Keratinocyte (primary cell): ENCODE measurements at regions not wholly inside any gene's neighbourhood (a gene's known extent, or its start where the extent isn't known, plus 50 kb on each side); places are given as distances from the start of the nearest gene placed in this dataset.

ENCODE experiments used
- DNase-seq: peaks from one replicate; pipeline ENCODE4 v3.0.0-alpha.2; 2011; ENCODE audit warnings: low read depth, missing footprints, low spot score
- FAIRE-seq: peaks from 2 replicates; lab custom pipeline; 2011; peaks lifted over from hg19 to GRCh38; lab: Jason Lieb, UNC
- H2AFZ ChIP-seq: 2 replicates; pipeline ENCODE4 v1.6.0; 2012; ENCODE audit warnings: low read length, control low read depth, inconsistent platforms; ENCODE audit not compliant: control insufficient read depth
- H3K27ac ChIP-seq: 2 replicates; pipeline ENCODE4 v1.5.1; 2011; ENCODE audit warnings: low read length; ENCODE audit not compliant: control insufficient read depth, insufficient read depth
- H3K27me3 ChIP-seq: 3 replicates; pipeline ENCODE4 v1.6.0; 2011; ENCODE audit warnings: low read length; ENCODE audit not compliant: control insufficient read depth, insufficient read depth; ENCODE audit errors: extremely low read depth
- H3K36me3 ChIP-seq, 2 experiments: 2 replicates in 1 of 2; 3 replicates in 1 of 2; pipeline ENCODE4 v1.5.1; 2011; ENCODE audit warnings: low read length in 2 of 2, mild to moderate bottlenecking in 1 of 2; ENCODE audit not compliant: control insufficient read depth in 2 of 2, insufficient read depth in 2 of 2; ENCODE audit errors: extremely low read depth in 1 of 2
- H3K4me1 ChIP-seq: 3 replicates; pipeline ENCODE4 v1.5.1; 2011; ENCODE audit warnings: low read length; ENCODE audit not compliant: control insufficient read depth, insufficient read depth; ENCODE audit errors: extremely low read depth
- H3K4me2 ChIP-seq: 3 replicates; pipeline ENCODE4 v1.6.0; 2011; ENCODE audit warnings: low read depth, low read length; ENCODE audit not compliant: control insufficient read depth, insufficient read depth; ENCODE audit errors: extremely low read depth
- H3K4me3 ChIP-seq, 3 experiments: fragments of 200-600 bp in 1 of 3; sonication (generic) in 1 of 3; 2 replicates in 2 of 3; 3 replicates in 1 of 3; pipeline ENCODE4 v1.5.1; 2011 to 2016; ENCODE audit warnings: low read length in 3 of 3, mild to moderate bottlenecking in 3 of 3, control low read depth in 2 of 3, inconsistent platforms in 1 of 3, low read depth in 1 of 3, mixed read lengths in 1 of 3, mixed run types in 1 of 3, moderate library complexity in 1 of 3; ENCODE audit not compliant: control insufficient read depth in 2 of 3, insufficient read depth in 2 of 3; ENCODE audit errors: extremely low read depth in 1 of 3
- H3K79me2 ChIP-seq: 2 replicates; pipeline ENCODE4 v1.6.0; 2012; ENCODE audit warnings: low read length; ENCODE audit not compliant: control insufficient read depth, insufficient read depth
- H3K9ac ChIP-seq: 3 replicates; pipeline ENCODE4 v1.6.0; 2011; ENCODE audit warnings: low read length; ENCODE audit not compliant: control insufficient read depth, insufficient read depth; ENCODE audit errors: extremely low read depth
- H3K9me1 ChIP-seq: 3 replicates; pipeline ENCODE4 v1.6.0; 2011; ENCODE audit warnings: low read length; ENCODE audit not compliant: control insufficient read depth, insufficient read depth; ENCODE audit errors: extremely low read depth
- H3K9me3 ChIP-seq: 2 replicates; pipeline ENCODE4 v1.5.1; 2012; ENCODE audit warnings: low read depth, low read length; ENCODE audit not compliant: control insufficient read depth
- H4K20me1 ChIP-seq: 3 replicates; pipeline ENCODE4 v1.6.0; 2011; ENCODE audit warnings: low read length; ENCODE audit not compliant: control insufficient read depth, insufficient read depth; ENCODE audit errors: extremely low read depth
- CTCF ChIP-seq, 3 experiments: IDR thresholded peaks in 1 of 3; conservative IDR thresholded peaks in 1 of 3; optimal IDR thresholded peaks in 1 of 3; 2 replicates in 2 of 3; 3 replicates in 1 of 3; pipeline versions ENCODE3 to v1.5.1; 2011; ENCODE audit warnings: low read length in 3 of 3, mild to moderate bottlenecking in 3 of 3, moderate library complexity in 2 of 3, control low read depth in 1 of 3, inconsistent platforms in 1 of 3; ENCODE audit not compliant: insufficient read depth in 2 of 3; ENCODE audit errors: extremely low read depth in 1 of 3
- EZH2 ChIP-seq: IDR thresholded peaks from one replicate; pipeline ENCODE4 v1.6.1; 2012; ENCODE audit warnings: inconsistent platforms, mild to moderate bottlenecking, low read length, moderate library complexity
- dilution Hi-C: fragments of 300-500 bp; cut with MboI; formaldehyde crosslinking; loops from one replicate; pipeline ENCODE4 v1.7.0; 2020; ENCODE audit warnings: low sequenced_read_pairs; ENCODE audit not compliant: extremely low pct_ligation_motif_present

DNA sequence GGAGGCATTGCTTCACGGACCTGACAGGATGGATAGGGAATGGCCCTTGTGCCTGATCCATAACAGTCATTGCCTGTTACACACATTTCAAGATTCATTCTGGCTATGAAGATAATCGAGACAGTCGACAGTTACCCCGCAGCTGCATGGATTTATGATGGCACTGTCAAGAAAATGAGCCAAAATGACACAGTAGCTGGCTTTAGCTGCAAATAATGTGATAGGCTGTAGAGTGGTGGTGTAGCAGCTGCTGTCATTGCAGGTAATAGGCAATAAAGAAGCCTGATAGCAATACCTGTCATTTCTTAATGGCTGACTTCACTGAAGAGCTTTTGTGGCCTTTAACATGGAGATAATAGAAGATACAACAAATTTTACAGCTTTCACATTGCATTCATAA is 1085.2 kb upstream of the ARRDC3 start:
- H3K79me2 ChIP-seq = no peaks in the 10 kb centered on the region
- H3K27me3 ChIP-seq = no peaks in the 10 kb centered on the region
- H3K4me3 ChIP-seq = no peak overlapping the region
- H3K4me2 ChIP-seq = no peak overlapping the region
- no peaks in the 10 kb centered on the region for H3K36me3 ChIP-seq
- FAIRE-seq (no peak), DNase-seq (no peak)
- no peaks in the 10 kb centered on the region for H3K9me1 ChIP-seq
- H2AFZ ChIP-seq = no peak overlapping the region
- dilution Hi-C loops = no loop called here
- no peak overlapping the region for H3K27ac ChIP-seq
- no peaks in the 10 kb centered on the region for H4K20me1 ChIP-seq
- no peaks in the 10 kb centered on the region for H3K9me3 ChIP-seq
- TF ChIP-seq CTCF (optimal IDR thresholded peaks at IDR 0.05 in 1 of 3, IDR thresholded peaks at IDR 0.05 in 1 of 3, conservative IDR thresholded peaks at IDR 0.05 in 1 of 3; ENCODE audit: extremely low read depth in 1 of 3, insufficient read depth in 2 of 3, low read length in 3 of 3) (no peak), EZH2 (no peak)
- H3K9ac ChIP-seq = no peak overlapping the region
- H3K4me1 ChIP-seq = no peaks in the 10 kb centered on the region

DNA sequence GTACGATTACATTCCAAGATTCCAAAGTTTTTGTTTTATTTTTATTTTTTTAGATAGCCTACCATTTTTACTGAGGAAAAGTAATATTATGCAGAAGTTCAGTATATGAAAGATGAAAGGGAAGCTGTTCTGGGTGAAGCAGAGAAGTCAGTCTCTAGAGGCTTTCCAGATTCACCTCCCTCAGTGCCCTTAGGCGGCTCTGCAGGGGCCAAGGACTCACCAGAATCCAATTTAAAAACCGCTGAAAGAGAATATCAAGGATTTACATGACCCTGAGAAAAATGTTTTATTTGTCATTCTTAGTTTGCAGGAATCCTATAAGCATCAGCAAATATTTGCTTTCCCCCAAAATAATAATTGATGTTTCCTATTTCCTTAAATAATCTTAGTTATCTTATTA is 1084.6 kb upstream of the ARRDC3 start:
- no peaks in the 10 kb centered on the region for H3K9me1 ChIP-seq
- no peak for TF ChIP-seq EZH2
- no peak for TF ChIP-seq CTCF (optimal IDR thresholded peaks at IDR 0.05 in 1 of 3, IDR thresholded peaks at IDR 0.05 in 1 of 3, conservative IDR thresholded peaks at IDR 0.05 in 1 of 3; ENCODE audit: extremely low read depth in 1 of 3, insufficient read depth in 2 of 3, low read length in 3 of 3)
- no peak overlapping the region for H3K4me3 ChIP-seq
- H2AFZ ChIP-seq = no peak overlapping the region
- H4K20me1 ChIP-seq = no peaks in the 10 kb centered on the region
- no peaks in the 10 kb centered on the region for H3K9me3 ChIP-seq
- H3K9ac ChIP-seq = no peak overlapping the region
- no peak for FAIRE-seq
- no peaks in the 10 kb centered on the region for H3K36me3 ChIP-seq
- no peak overlapping the region for H3K27ac ChIP-seq
- no peaks in the 10 kb centered on the region for H3K27me3 ChIP-seq
- dilution Hi-C loops = no loop called here
- DNase-seq = no peak
- no peaks in the 10 kb centered on the region for H3K4me1 ChIP-seq
- H3K4me2 ChIP-seq = no peak overlapping the region
- H3K79me2 ChIP-seq = no peaks in the 10 kb centered on the region
